CD4-positive, CD25-positive, alpha-beta regulatory T cell (primary cell): ENCODE measurements at regions not wholly inside any gene's neighbourhood (a gene's known extent, or its start where the extent isn't known, plus 50 kb on each side); places are given as distances from the start of the nearest gene placed in this dataset.

Experiments used
- ATAC-seq, 2 donors: fragments of 150-1000 bp; cut with Tn5 transposase; one replicate each; pipeline ENCODE4 v1.10.0; 2021; ENCODE audit warnings: low read depth in 2 of 2, moderate number of reproducible peaks in 2 of 2, moderate library complexity in 1 of 2
- DNase-seq, 3 donors: peaks; one replicate each; pipeline versions ENCODE4 v3.0.0 to v3.0.0-alpha.2; 2012 to 2022; ENCODE audit warnings: mixed read lengths in 1 of 3
- H3K27ac ChIP-seq: one replicate; pipeline ENCODE4 v1.7.0; 2013; ENCODE audit warnings: mild to moderate bottlenecking, low read length; ENCODE audit not compliant: insufficient read depth, poor library complexity, severe bottlenecking
- H3K27me3 ChIP-seq: one replicate; pipeline ENCODE4 v1.7.0; 2013; ENCODE audit warnings: low read length; ENCODE audit not compliant: control insufficient read depth, insufficient read depth
- H3K36me3 ChIP-seq: one replicate; pipeline ENCODE4 v1.7.0; 2013; ENCODE audit warnings: mild to moderate bottlenecking, low read length, moderate library complexity; ENCODE audit not compliant: control insufficient read depth, insufficient read depth
- H3K4me1 ChIP-seq: 2 replicates; pipeline ENCODE4 v1.7.0; 2013; ENCODE audit warnings: mild to moderate bottlenecking, low read length; ENCODE audit not compliant: insufficient read depth, control insufficient read depth, poor library complexity, severe bottlenecking
- H3K4me3 ChIP-seq: one replicate; pipeline ENCODE4 v1.7.0; 2013; ENCODE audit warnings: low read depth, mild to moderate bottlenecking, low read length, moderate library complexity
- H3K9me3 ChIP-seq, 2 experiments: 1 replicate in 1 of 2; 2 replicates in 1 of 2; pipeline ENCODE4 v1.7.0; 2013; ENCODE audit warnings: low read length in 2 of 2, mild to moderate bottlenecking in 1 of 2, moderate library complexity in 1 of 2; ENCODE audit not compliant: control insufficient read depth in 2 of 2
- H3K27ac Mint-ChIP-seq, 3 donors: one replicate each; pipeline ENCODE4 v1.8.0; 2020 to 2022; ENCODE audit warnings: mild to moderate bottlenecking in 3 of 3, mixed read lengths in 3 of 3, moderate library complexity in 2 of 3
- H3K27me3 Mint-ChIP-seq: one replicate; pipeline ENCODE4 v1.8.0; 2022; ENCODE audit warnings: mild to moderate bottlenecking, mixed read lengths
- H3K36me3 Mint-ChIP-seq: one replicate; pipeline ENCODE4 v1.8.0; 2020; ENCODE audit warnings: mixed read lengths
- H3K4me1 Mint-ChIP-seq, 4 donors: one replicate each; pipeline ENCODE4 v1.8.0; 2020 to 2022; ENCODE audit warnings: mixed read lengths in 4 of 4, mild to moderate bottlenecking in 1 of 4
- H3K4me3 Mint-ChIP-seq, 4 donors: one replicate each; pipeline ENCODE4 v1.8.0; 2020 to 2022; ENCODE audit warnings: mild to moderate bottlenecking in 4 of 4, mixed read lengths in 4 of 4, moderate library complexity in 3 of 4
- H3K9me3 Mint-ChIP-seq, 7 donors: one replicate each; pipeline ENCODE4 v1.8.0; 2020 to 2022; ENCODE audit warnings: mixed read lengths in 7 of 7, mild to moderate bottlenecking in 3 of 7, moderate library complexity in 2 of 7

DNA sequence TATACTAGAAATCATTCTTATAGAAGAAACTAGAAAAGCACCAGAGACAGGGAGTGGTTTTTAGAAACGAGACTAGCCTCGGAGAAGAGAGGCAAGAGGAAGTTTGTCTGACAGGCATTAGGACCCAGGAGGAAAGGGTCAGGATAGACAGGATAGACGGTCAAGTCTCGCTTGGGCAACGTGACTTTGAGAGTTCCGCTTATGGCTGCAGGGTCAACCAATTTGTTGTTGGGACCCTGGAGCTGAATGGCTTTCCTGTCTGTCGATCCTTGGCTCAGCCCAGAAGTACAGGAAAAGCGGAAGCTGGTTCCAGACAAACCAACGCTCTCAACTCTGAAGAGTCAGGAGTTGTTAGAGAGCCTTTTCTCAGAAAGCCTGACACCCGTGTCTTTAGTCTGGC, 191.2 kb downstream of the FZD1 start:
- Histone ChIP-seq H3K27me3 (no peaks in the 10 kb centered on the region), H3K4me1 (no peaks in the 10 kb centered on the region), H3K36me3 (no peaks in the 10 kb centered on the region), H3K9me3 (no peaks in the 10 kb centered on the region), H3K4me3 (no peak overlapping the region), H3K27ac (no peak overlapping the region)
- Mint-ChIP-seq H3K4me1 (no peaks in the 10 kb centered on the region), H3K36me3 (no peaks in the 10 kb centered on the region), H3K27ac (no peak overlapping the region), H3K27me3 (no peaks in the 10 kb centered on the region), H3K9me3 (peaks cover 0 to 11% (median 4%) of the 10 kb centered on the region in 7 donors), H3K4me3 (no peak overlapping the region)
- ATAC-seq (no peak), DNase-seq (no peak)

DNA sequence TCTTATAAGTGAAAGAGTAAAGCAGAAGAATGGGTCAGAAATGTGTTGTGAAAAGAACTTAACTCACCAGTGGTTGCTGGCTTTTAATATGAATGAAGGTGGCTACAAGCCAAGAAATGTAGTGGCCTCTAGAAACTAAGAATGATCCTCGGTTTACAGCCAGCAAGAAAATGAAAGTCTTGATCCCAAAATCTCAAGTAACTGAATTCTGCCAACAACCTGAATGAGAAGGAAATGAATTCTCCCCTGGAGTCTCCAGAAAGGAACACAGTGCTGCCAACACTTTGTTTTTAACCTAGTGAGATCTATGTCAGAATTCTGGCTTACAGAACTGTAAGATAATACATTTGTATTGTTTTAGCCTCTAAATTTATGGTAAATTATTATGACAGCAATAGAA, 193.0 kb downstream of the FZD1 start:
- DNase-seq (no peak), ATAC-seq (no peak)
- Mint-ChIP-seq H3K4me1 (no peaks in the 10 kb centered on the region), H3K9me3 (peaks cover 0 to 9% (median 3%) of the 10 kb centered on the region in 7 donors), H3K27me3 (no peaks in the 10 kb centered on the region), H3K4me3 (no peak overlapping the region), H3K27ac (no peak overlapping the region), H3K36me3 (no peaks in the 10 kb centered on the region)
- Histone ChIP-seq H3K4me1 (no peaks in the 10 kb centered on the region), H3K9me3 (no peaks in the 10 kb centered on the region), H3K27me3 (no peaks in the 10 kb centered on the region), H3K4me3 (no peak overlapping the region), H3K36me3 (no peaks in the 10 kb centered on the region), H3K27ac (no peak overlapping the region)

DNA sequence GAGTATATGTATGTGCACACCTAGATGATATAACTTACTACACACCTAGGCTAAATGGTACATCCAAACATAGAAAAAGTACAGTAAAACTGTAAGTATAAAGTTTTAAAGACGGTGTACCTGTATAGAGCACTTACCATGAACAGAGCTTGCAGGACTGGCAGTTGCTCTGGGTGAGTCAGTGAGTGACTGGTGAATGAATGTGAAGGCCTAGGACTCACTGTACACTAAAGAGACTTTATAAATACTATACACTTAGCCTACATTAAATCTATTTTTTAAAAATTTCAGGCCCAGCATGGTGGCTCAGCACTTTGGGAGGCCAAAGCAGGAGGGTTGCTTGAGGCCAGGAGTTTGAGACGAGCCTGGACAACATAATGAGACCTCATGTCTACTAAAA, 195.3 kb downstream of the FZD1 start:
- Mint-ChIP-seq H3K9me3 (peaks cover 0 to 9% (median 2%) of the 10 kb centered on the region in 7 donors), H3K4me3 (no peak overlapping the region), H3K36me3 (no peaks in the 10 kb centered on the region), H3K27me3 (no peaks in the 10 kb centered on the region), H3K27ac (no peak overlapping the region), H3K4me1 (no peaks in the 10 kb centered on the region)
- Histone ChIP-seq H3K9me3 (no peaks in the 10 kb centered on the region), H3K27me3 (no peaks in the 10 kb centered on the region), H3K4me3 (no peak overlapping the region), H3K36me3 (no peaks in the 10 kb centered on the region), H3K27ac (no peak overlapping the region), H3K4me1 (no peaks in the 10 kb centered on the region)
- ATAC-seq, result no peak
- DNase-seq, result no peak

DNA sequence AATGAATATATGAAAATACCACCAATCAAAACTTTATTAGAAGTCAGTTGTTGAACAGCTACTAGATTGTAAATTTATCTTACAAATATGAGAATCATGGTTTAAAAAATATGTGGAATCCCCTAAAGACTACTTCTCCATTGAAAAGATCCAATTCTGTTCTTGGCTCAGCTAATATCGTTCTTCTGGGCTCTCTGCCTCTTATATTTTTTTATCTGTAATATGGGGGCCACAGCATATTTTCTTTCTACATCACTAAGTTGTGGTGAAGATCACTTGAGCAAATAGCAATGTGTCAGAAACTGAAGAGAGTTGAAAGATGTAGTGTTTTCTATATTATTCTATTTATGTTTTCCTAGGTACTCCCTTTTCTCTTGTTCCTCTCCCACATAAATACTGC, 198.1 kb downstream of the FZD1 start:
- no peak for ATAC-seq
- no peaks in the 10 kb centered on the region for H3K9me3 ChIP-seq
- no peak overlapping the region for H3K27ac ChIP-seq
- H3K27me3 ChIP-seq, result no peaks in the 10 kb centered on the region
- Mint-ChIP-seq H3K9me3 (peaks cover 0 to 4% (median 1%) of the 10 kb centered on the region in 7 donors), H3K27ac (no peak overlapping the region), H3K4me3 (no peak overlapping the region), H3K27me3 (no peaks in the 10 kb centered on the region), H3K4me1 (no peaks in the 10 kb centered on the region), H3K36me3 (no peaks in the 10 kb centered on the region)
- no peak for DNase-seq
- H3K4me3 ChIP-seq, result no peak overlapping the region
- no peaks in the 10 kb centered on the region for H3K36me3 ChIP-seq
- H3K4me1 ChIP-seq, result no peaks in the 10 kb centered on the region

DNA sequence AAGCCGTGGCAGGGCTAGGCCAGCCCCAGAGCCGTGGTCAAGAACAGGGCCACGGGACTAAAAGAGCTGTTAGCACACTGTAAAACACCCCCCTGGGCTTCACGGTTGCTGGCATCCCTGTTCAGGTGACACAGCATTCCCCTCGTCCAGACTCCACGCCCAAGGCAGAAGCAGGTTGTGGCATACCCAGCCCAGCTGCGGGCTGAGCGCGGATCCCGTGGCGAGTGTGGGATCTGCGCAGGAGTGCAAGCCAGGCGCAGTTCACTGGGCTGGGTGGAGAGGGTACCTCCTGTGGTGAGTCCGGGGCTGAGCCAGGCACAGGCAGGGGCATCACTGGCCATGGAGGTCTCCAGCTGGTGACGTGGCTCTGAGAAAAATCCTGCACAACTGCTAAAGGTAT, 199.1 kb downstream of the FZD1 start:
- Mint-ChIP-seq H3K27ac (no peak overlapping the region), H3K4me1 (no peaks in the 10 kb centered on the region), H3K36me3 (no peaks in the 10 kb centered on the region), H3K4me3 (no peak overlapping the region), H3K9me3 (peaks cover 0 to 4% (median 0%) of the 10 kb centered on the region in 7 donors), H3K27me3 (no peaks in the 10 kb centered on the region)
- Histone ChIP-seq H3K36me3 (no peaks in the 10 kb centered on the region), H3K9me3 (no peaks in the 10 kb centered on the region), H3K4me3 (no peak overlapping the region), H3K27ac (no peak overlapping the region), H3K4me1 (no peaks in the 10 kb centered on the region), H3K27me3 (no peaks in the 10 kb centered on the region)
- ATAC-seq (no peak), DNase-seq (no peak)

DNA sequence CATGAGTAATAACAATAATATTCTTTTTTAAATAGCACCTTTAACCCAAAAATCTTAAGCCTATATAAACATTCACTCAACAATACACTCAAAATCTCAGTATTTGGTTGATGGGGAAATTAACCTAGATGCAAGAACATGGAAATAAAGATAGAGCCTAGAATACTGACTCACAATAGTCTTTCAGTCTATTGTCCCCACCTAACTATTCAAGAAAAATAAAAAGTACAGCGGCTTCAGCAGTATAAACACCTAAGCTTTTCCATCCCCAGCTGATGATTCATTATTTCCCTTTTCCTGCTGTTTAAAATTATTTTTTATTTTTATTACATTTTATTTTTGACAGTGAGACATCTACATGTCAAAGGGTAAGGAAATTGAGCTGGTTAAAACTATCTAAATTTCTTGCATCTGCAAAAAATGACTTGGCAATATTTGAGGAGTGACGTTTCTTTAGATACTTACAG, 201.4 kb downstream of the FZD1 start:
- H3K9me3 ChIP-seq, result no peaks in the 10 kb centered on the region
- H3K27me3 ChIP-seq, result no peaks in the 10 kb centered on the region
- no peak overlapping the region for H3K4me3 Mint-ChIP-seq
- H3K36me3 Mint-ChIP-seq, result no peaks in the 10 kb centered on the region
- H3K9me3 Mint-ChIP-seq, result peaks cover 0 to 7% (median 2%) of the 10 kb centered on the region in 7 donors
- no peak overlapping the region for H3K4me3 ChIP-seq
- no peaks in the 10 kb centered on the region for H3K36me3 ChIP-seq
- no peak overlapping the region for H3K27ac ChIP-seq
- no peaks in the 10 kb centered on the region for H3K4me1 Mint-ChIP-seq
- H3K4me1 ChIP-seq, result no peaks in the 10 kb centered on the region
- ATAC-seq (no peak), DNase-seq (no peak)
- H3K27me3 Mint-ChIP-seq, result no peaks in the 10 kb centered on the region
- H3K27ac Mint-ChIP-seq, result no peak overlapping the region

DNA sequence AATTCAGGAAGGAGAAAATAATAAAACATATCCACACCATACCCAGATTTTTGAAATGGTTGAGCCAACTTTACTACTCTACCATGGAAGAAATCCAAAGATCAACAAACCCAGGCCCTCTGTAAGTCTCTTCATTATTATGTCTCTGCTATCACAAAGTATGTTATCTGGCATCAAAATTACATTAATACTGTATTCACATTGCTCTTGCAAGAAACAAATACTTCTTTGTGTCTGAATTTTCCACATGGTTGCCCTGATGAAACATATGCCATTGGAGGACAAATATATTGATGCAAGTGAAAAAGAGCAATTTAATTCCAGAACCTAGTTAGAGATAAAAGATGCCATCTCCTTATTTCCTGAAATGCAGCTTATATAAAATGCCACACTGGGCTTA, 204.0 kb downstream of the FZD1 start:
- Histone ChIP-seq H3K4me1 (no peaks in the 10 kb centered on the region), H3K36me3 (no peaks in the 10 kb centered on the region), H3K4me3 (no peak overlapping the region), H3K9me3 (peaks cover 0 to 2% of the 10 kb centered on the region in 2 experiments), H3K27me3 (no peaks in the 10 kb centered on the region), H3K27ac (no peak overlapping the region)
- Mint-ChIP-seq H3K27me3 (no peaks in the 10 kb centered on the region), H3K9me3 (peaks cover 0 to 11% (median 3%) of the 10 kb centered on the region in 7 donors), H3K4me3 (no peak overlapping the region), H3K4me1 (no peaks in the 10 kb centered on the region), H3K27ac (no peak overlapping the region), H3K36me3 (no peaks in the 10 kb centered on the region)
- no peak for ATAC-seq
- DNase-seq, result no peak

DNA sequence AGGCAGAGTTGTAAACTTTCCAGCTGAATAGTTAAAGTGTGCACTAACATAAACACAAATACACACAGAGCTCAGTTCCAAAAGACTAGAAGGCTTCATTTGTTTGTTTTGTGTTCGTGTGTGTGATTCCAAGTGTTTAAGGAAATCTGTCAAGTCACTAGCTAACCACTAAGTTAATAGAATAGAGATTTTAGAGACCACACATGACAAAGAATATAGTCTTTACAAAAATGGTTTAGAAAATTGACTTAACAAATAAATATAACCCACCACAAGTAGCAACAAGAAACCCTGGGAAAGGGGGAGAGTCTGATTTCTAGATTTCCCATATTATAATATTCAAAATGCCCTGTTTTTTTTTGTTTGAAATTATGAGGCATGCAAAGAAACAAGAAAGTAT, 209.4 kb downstream of the FZD1 start:
- Mint-ChIP-seq H3K27ac (no peak overlapping the region), H3K4me3 (no peak overlapping the region), H3K27me3 (no peaks in the 10 kb centered on the region), H3K4me1 (no peaks in the 10 kb centered on the region), H3K9me3 (peaks cover 2 to 33% (median 5%) of the 10 kb centered on the region in 7 donors), H3K36me3 (no peaks in the 10 kb centered on the region)
- ATAC-seq (no peak), DNase-seq (no peak)
- H3K4me1 ChIP-seq, result no peaks in the 10 kb centered on the region
- peaks cover 0 to 5% of the 10 kb centered on the region in 2 experiments for H3K9me3 ChIP-seq
- no peaks in the 10 kb centered on the region for H3K27me3 ChIP-seq
- no peaks in the 10 kb centered on the region for H3K36me3 ChIP-seq
- no peak overlapping the region for H3K4me3 ChIP-seq
- H3K27ac ChIP-seq, result no peak overlapping the region
